Sigmoid colon (tissue), 6 donors: ENCODE measurements at regions not wholly inside any gene's neighbourhood (a gene's known extent, or its start where the extent isn't known, plus 50 kb on each side); places are given as distances from the start of the nearest gene placed in this dataset.

Experiments
- DNase-seq: peaks from one replicate; pipeline ENCODE4 v3.0.0-alpha.2; 2019
- H3K27ac ChIP-seq, 4 donors: fragments of 200-600 bp; sonication (generic); one replicate each; pipeline ENCODE4 v1.5.1; 2016 to 2019; ENCODE audit warnings: mild to moderate bottlenecking in 1 of 4
- H3K27me3 ChIP-seq, 3 donors: fragments of 200-600 bp; sonication (generic); one replicate each; pipeline ENCODE4 v1.5.1; 2019; ENCODE audit warnings: mild to moderate bottlenecking in 1 of 3
- H3K36me3 ChIP-seq, 4 donors: fragments of 200-600 bp; sonication (generic); one replicate each; pipeline ENCODE4 v1.5.1; 2016 to 2019
- H3K4me1 ChIP-seq, 4 donors: fragments of 200-600 bp; sonication (generic); one replicate each; pipeline ENCODE4 v1.5.1; 2017 to 2019
- H3K4me3 ChIP-seq, 4 donors: fragments of 200-600 bp; sonication (generic); one replicate each; pipeline ENCODE4 v1.5.1; 2017 to 2019; ENCODE audit warnings: mild to moderate bottlenecking in 2 of 4, moderate library complexity in 1 of 4
- H3K9me3 ChIP-seq, 4 donors: fragments of 200-600 bp in 3 of 4; sonication (generic) in 3 of 4; one replicate each; pipeline versions ENCODE4 v1.5.1 to v1.6.1; 2013 to 2019
- EP300 ChIP-seq, 4 donors: sonication (generic); formaldehyde crosslinking; IDR thresholded peaks; one replicate each; pipeline ENCODE4 v1.6.1; 2017; ENCODE audit warnings: antibody characterized with exemption in 4 of 4
- POLR2A ChIP-seq, 2 donors: fragments of 450-650 bp; IDR thresholded peaks; one replicate each; pipeline ENCODE4 v1.6.1; 2016; ENCODE audit warnings: antibody characterized with exemption in 2 of 2, mild to moderate bottlenecking in 2 of 2, moderate library complexity in 2 of 2
- POLR2AphosphoS5 ChIP-seq, 4 donors: sonication (generic); formaldehyde crosslinking; IDR thresholded peaks; one replicate each; pipeline ENCODE4 v1.6.1; 2017; ENCODE audit warnings: antibody characterized with exemption in 4 of 4
- whole genome bisulfite sequencing, 2 donors: extraction: QIAGEN DNeasy Blood & Tissue Kit; methylation state at CpG; one replicate each; pipeline ENCODE4 v1.1.7; 2013; 5-methylcytosine and 5-hydroxymethylcytosine counted together
- intact Hi-C: fragments of 100-400 bp; cut with DNase I; formaldehyde crosslinking; loops from one replicate; pipeline ENCODE4 v1.15.1; 2023
- TF ChIP-seq, protein P1 (sequence below), 4 experiments: fragments of 450-650 bp in 3 of 4; fragments of 200-600 bp in 1 of 4; IDR thresholded peaks; one replicate each; pipeline ENCODE4 v1.5.1; 2016 to 2019; ENCODE audit warnings: antibody characterized with exemption in 4 of 4, mild to moderate bottlenecking in 3 of 4, moderate library complexity in 2 of 4
- donor health status: healthy with polysubstance abuse.
- donor health status: healthy.

DNA sequence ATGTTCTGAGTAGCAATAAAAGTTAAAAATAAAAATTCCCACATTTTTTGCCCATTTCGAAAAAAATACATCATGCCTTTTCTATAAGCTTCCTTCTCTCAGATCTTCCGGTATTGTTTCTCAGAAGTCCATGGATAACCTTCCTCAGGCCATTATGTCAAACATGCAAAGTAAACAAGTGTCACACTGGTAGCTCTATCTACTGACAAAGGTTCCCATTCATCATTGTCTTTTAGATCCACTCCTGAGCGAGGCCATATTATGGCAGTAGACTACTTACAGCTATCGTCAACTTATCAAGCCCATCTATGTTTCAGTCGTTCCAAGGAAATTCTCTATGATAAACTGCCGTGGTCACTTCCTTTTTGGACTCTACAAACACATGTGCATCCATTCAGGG, 1068.2 kb downstream of the GLUD2 start:
- TF ChIP-seq POLR2AphosphoS5 (IDR thresholded peaks at IDR 0.05) (no peak), EP300 (IDR thresholded peaks at IDR 0.05) (no peak), POLR2A (IDR thresholded peaks at IDR 0.05) (no peak)
- TF ChIP-seq, protein P1, sequence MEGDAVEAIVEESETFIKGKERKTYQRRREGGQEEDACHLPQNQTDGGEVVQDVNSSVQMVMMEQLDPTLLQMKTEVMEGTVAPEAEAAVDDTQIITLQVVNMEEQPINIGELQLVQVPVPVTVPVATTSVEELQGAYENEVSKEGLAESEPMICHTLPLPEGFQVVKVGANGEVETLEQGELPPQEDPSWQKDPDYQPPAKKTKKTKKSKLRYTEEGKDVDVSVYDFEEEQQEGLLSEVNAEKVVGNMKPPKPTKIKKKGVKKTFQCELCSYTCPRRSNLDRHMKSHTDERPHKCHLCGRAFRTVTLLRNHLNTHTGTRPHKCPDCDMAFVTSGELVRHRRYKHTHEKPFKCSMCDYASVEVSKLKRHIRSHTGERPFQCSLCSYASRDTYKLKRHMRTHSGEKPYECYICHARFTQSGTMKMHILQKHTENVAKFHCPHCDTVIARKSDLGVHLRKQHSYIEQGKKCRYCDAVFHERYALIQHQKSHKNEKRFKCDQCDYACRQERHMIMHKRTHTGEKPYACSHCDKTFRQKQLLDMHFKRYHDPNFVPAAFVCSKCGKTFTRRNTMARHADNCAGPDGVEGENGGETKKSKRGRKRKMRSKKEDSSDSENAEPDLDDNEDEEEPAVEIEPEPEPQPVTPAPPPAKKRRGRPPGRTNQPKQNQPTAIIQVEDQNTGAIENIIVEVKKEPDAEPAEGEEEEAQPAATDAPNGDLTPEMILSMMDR (IDR thresholded peaks at IDR 0.05): no peak
- WGBS, 2 donors: 17 to 49% methylated on average over 6 of the region's 6 CpGs
- intact Hi-C loops: no loop called here

DNA sequence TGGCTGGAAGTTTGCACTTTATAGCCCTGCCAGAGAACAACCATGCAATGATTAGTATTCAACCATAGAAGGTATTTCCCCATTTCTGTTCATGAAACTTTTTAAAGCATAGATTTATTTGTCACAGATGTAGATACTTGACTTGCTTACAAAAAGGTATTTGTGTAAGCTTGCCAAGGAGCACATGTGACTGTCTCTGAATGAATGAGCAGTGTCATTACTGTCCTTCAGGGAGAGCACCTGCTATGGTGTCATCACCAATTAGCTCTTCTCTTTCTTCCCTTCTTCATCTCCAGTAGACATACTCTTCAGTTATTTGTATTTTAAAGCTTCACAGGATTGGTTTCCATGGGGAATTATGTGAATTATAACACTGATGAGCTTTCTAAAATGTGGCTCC, 1064.7 kb upstream of the GRIA3 start:
- Histone ChIP-seq H3K4me3 (no peak overlapping the region), H3K27me3 (no peaks in the 10 kb centered on the region), H3K4me1 (no peaks in the 10 kb centered on the region), H3K9me3 (no peaks in the 10 kb centered on the region), H3K36me3 (no peaks in the 10 kb centered on the region), H3K27ac (no peak overlapping the region)
- no peak for TF ChIP-seq POLR2A (IDR thresholded peaks at IDR 0.05)
- no peak for TF ChIP-seq POLR2AphosphoS5 (IDR thresholded peaks at IDR 0.05)
- no peak for TF ChIP-seq EP300 (IDR thresholded peaks at IDR 0.05)
- TF ChIP-seq, protein P1 (IDR thresholded peaks at IDR 0.05): no peak
- intact Hi-C loops: no loop called here
- no peak for DNase-seq

More for the DNA sequence above, 1068.2 kb downstream of the GLUD2 start:
- no peaks in the 10 kb centered on the region for H3K9me3 ChIP-seq
- no peaks in the 10 kb centered on the region for H3K27me3 ChIP-seq
- H3K4me1 ChIP-seq: no peaks in the 10 kb centered on the region
- no peaks in the 10 kb centered on the region for H3K36me3 ChIP-seq
- no peak overlapping the region for H3K4me3 ChIP-seq
- no peak overlapping the region for H3K27ac ChIP-seq
- no peak for DNase-seq

DNA sequence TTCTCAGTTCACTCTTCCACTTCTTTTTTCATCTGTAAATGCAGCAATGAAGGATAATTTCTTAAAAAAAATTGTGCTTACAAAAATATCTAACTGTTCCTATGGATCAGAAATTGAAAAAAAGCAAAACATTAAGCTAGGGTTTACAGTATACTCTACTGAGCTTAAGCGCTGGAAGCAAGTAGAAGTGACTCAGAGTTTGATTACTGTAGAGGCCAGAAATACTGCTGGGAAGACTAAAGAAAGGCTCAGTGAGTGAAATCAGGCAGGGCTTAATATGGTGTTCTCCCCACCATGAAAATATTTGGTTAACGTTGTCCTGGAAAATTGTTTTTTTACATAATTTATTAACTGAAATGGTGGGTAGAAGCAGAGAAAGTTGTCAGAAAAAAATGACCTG, 1061.8 kb upstream of the GRIA3 start:
- intact Hi-C loops: no loop called here
- Histone ChIP-seq H3K9me3 (no peaks in the 10 kb centered on the region), H3K27me3 (no peaks in the 10 kb centered on the region), H3K4me3 (no peak overlapping the region), H3K27ac (no peak overlapping the region), H3K4me1 (no peaks in the 10 kb centered on the region), H3K36me3 (no peaks in the 10 kb centered on the region)
- 93 to 95% methylated on average over 2 of the region's 2 CpGs for whole genome bisulfite sequencing, 2 donors
- no peak for DNase-seq
- TF ChIP-seq, protein P1 (IDR thresholded peaks at IDR 0.05): no peak
- TF ChIP-seq POLR2AphosphoS5 (IDR thresholded peaks at IDR 0.05): no peak
- TF ChIP-seq EP300 (IDR thresholded peaks at IDR 0.05): no peak
- TF ChIP-seq POLR2A (IDR thresholded peaks at IDR 0.05): no peak

DNA sequence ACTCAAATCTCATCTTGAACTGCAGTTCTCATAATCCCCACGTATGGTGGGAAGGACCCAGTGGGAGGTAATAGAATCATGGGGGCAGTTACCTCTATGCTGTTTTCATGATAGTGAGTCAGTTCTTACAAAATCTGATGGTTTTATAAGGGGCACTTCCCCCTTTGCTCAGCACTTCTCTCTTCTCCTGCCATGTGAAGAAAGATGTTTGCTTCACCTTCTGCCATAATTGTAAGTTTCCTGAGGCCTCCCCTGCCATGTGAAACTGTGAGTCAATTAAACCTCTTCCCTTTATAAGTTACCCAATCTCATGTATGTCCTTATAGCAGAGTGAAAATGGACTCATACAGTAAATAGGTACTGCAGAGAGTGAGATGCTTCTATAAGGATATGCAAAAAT, 1050.6 kb upstream of the GRIA3 start:
- DNase-seq: no peak
- Histone ChIP-seq H3K4me3 (no peak overlapping the region), H3K36me3 (no peaks in the 10 kb centered on the region), H3K27me3 (no peaks in the 10 kb centered on the region), H3K27ac (no peak overlapping the region), H3K9me3 (no peaks in the 10 kb centered on the region), H3K4me1 (no peaks in the 10 kb centered on the region)
- no peak for TF ChIP-seq POLR2A (IDR thresholded peaks at IDR 0.05)
- TF ChIP-seq POLR2AphosphoS5 (IDR thresholded peaks at IDR 0.05): no peak
- no peak for TF ChIP-seq EP300 (IDR thresholded peaks at IDR 0.05)
- TF ChIP-seq, protein P1 (IDR thresholded peaks at IDR 0.05): no peak
- intact Hi-C loops: no loop called here
- WGBS, 2 donors: 73 to 84% methylated on average over 1 of the region's 1 CpG

DNA sequence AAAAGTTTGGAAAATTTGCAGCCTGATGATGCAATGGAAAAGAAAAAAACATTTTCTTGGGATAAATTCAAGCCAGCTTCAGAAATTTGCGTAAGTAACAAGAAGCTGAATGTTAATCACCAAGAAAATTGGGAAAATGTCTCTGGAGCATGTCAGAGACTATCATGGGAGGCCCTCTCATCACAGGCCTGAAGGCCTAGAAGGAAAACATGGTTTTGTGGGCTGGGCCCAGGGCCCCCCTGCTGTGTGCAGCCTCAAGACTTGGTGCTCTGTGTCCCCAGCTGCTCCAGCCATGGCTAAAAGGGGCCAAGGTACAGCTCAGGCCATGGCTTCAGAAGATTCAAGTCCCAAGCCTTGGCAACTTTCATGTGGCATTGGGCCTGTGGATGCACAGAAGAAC, 1049.8 kb upstream of the GRIA3 start:
- intact Hi-C loops: no loop called here
- 75% methylated on average over 1 of the region's 1 CpG for WGBS, 2 donors

More for the DNA sequence above, 1049.8 kb upstream of the GRIA3 start:
- Histone ChIP-seq H3K4me1 (no peaks in the 10 kb centered on the region), H3K36me3 (no peaks in the 10 kb centered on the region), H3K9me3 (no peaks in the 10 kb centered on the region), H3K27ac (no peak overlapping the region), H3K4me3 (no peak overlapping the region), H3K27me3 (no peaks in the 10 kb centered on the region)
- no peak for TF ChIP-seq POLR2A (IDR thresholded peaks at IDR 0.05)
- TF ChIP-seq, protein P1 (IDR thresholded peaks at IDR 0.05): no peak
- no peak for TF ChIP-seq POLR2AphosphoS5 (IDR thresholded peaks at IDR 0.05)
- no peak for TF ChIP-seq EP300 (IDR thresholded peaks at IDR 0.05)
- no peak for DNase-seq
